Endothelial cell of umbilical vein (primary cell): ENCODE measurements at regions not wholly inside any gene's neighbourhood (a gene's known extent, or its start where the extent isn't known, plus 50 kb on each side); places are given as distances from the start of the nearest gene placed in this dataset.

Experiments
- BruUV-seq: library from RNA; stranded (reverse); fragments of 400-500 nt; replicated peaks from 2 replicates; lab custom pipeline; 2021; lab: Mats Ljungman, UMichigan
- CTCF ChIA-PET: fragments of 300-600, 350-600 bp; sonication (Branson Sonifier 250); formaldehyde crosslinking; loops from one replicate; lab custom pipeline; 2021; ENCODE audit warnings: antibody characterized with exemption, inconsistent platforms; lab: Charles Lee
- POLR2A ChIA-PET: fragments of 300-600, 350-600 bp; sonication (Branson Sonifier 250); formaldehyde crosslinking; loops from one replicate; lab custom pipeline; 2021; ENCODE audit warnings: antibody characterized with exemption, inconsistent platforms; lab: Charles Lee
- DNase-seq: peaks from one replicate; pipeline ENCODE4 v3.0.0-alpha.2; 2011; ENCODE audit warnings: low read depth, low spot score
- FAIRE-seq: peaks from 2 replicates; lab custom pipeline; 2011; peaks lifted over from hg19 to GRCh38; lab: Jason Lieb, UNC
- H2AFZ ChIP-seq: 2 replicates; pipeline ENCODE4 v1.6.0; 2012; ENCODE audit warnings: low read depth, low read length, control low read depth, inconsistent platforms
- H3K27ac ChIP-seq: 2 replicates; pipeline ENCODE4 v1.5.1; 2011; ENCODE audit warnings: low read depth, mild to moderate bottlenecking, control low read depth, low read length, moderate library complexity; ENCODE audit not compliant: insufficient read depth
- H3K27me3 ChIP-seq, 2 experiments: 2 replicates each; pipeline versions ENCODE4 v1.6.0 to v1.6.1; 2011; ENCODE audit warnings: low read length in 2 of 2, mixed read lengths in 1 of 2; ENCODE audit not compliant: control insufficient read depth in 2 of 2, insufficient read depth in 2 of 2
- H3K36me3 ChIP-seq, 2 experiments: 2 replicates in 1 of 2; 3 replicates in 1 of 2; pipeline ENCODE4 v1.5.1; 2011; ENCODE audit warnings: low read length in 2 of 2, mild to moderate bottlenecking in 1 of 2, moderate library complexity in 1 of 2; ENCODE audit not compliant: control insufficient read depth in 2 of 2, insufficient read depth in 2 of 2; ENCODE audit errors: extremely low read depth in 1 of 2
- H3K4me1 ChIP-seq: 3 replicates; pipeline ENCODE4 v1.5.1; 2011; ENCODE audit warnings: mild to moderate bottlenecking, low read length; ENCODE audit not compliant: control insufficient read depth, insufficient read depth; ENCODE audit errors: extremely low read depth
- H3K4me2 ChIP-seq: 2 replicates; pipeline ENCODE4 v1.6.1; 2011; ENCODE audit warnings: low read length, control low read depth, mixed read lengths; ENCODE audit not compliant: insufficient read depth
- H3K4me3 ChIP-seq, 3 experiments: fragments of 200-600 bp in 1 of 3; sonication (generic), shearing (Covaris generic) in 1 of 3; replicated peaks in 1 of 3; 2 replicates each; pipeline ENCODE4 v1.5.1; 2011 to 2016; ENCODE audit warnings: control low read depth in 3 of 3, low read length in 3 of 3, mild to moderate bottlenecking in 2 of 3, inconsistent platforms in 1 of 3, low read depth in 1 of 3, moderate library complexity in 1 of 3; ENCODE audit not compliant: insufficient read depth in 1 of 3
- H3K79me2 ChIP-seq: 2 replicates; pipeline ENCODE4 v1.6.0; 2012; ENCODE audit warnings: low read length, inconsistent platforms; ENCODE audit not compliant: control insufficient read depth, insufficient read depth
- H3K9ac ChIP-seq: replicated peaks from 2 replicates; pipeline ENCODE3; 2011; ENCODE audit warnings: low read length, control low read depth; ENCODE audit not compliant: insufficient read depth; ENCODE audit errors: extremely low read depth
- H3K9me1 ChIP-seq: replicated peaks from 3 replicates; pipeline ENCODE4 v1.6.0; 2011; ENCODE audit warnings: mild to moderate bottlenecking, low read length; ENCODE audit not compliant: control insufficient read depth, insufficient read depth; ENCODE audit errors: extremely low read depth
- H3K9me3 ChIP-seq: replicated peaks from 2 replicates; pipeline ENCODE4 v1.5.1; 2012; ENCODE audit warnings: low read length, inconsistent platforms; ENCODE audit not compliant: control insufficient read depth, insufficient read depth
- H4K20me1 ChIP-seq: replicated peaks from 2 replicates; pipeline ENCODE3; 2011; ENCODE audit warnings: mild to moderate bottlenecking, low read length; ENCODE audit not compliant: control insufficient read depth, insufficient read depth; ENCODE audit errors: extremely low read depth
- CTCF ChIP-seq, 2 donors: IDR thresholded peaks; 1 replicate in 1 of 2; 2 replicates in 1 of 2; pipeline ENCODE4 v1.5.1; 2011; ENCODE audit warnings: low read length in 2 of 2, mild to moderate bottlenecking in 2 of 2, moderate library complexity in 2 of 2, control low read depth in 1 of 2, inconsistent platforms in 1 of 2, low read depth in 1 of 2; ENCODE audit not compliant: insufficient read depth in 1 of 2; ENCODE audit errors: extremely low read depth in 1 of 2
- EZH2 ChIP-seq: IDR thresholded peaks from 2 replicates; pipeline ENCODE4 v1.6.1; 2012; ENCODE audit warnings: borderline replicate concordance, low read depth, mild to moderate bottlenecking, moderate library complexity, low read length, inconsistent platforms; ENCODE audit not compliant: severe bottlenecking
- FOS ChIP-seq: IDR thresholded peaks from 2 replicates; pipeline ENCODE4 v1.6.1; 2011; ENCODE audit warnings: mild to moderate bottlenecking, low read length, moderate library complexity, borderline replicate concordance; ENCODE audit not compliant: insufficient read depth
- GATA2 ChIP-seq: IDR thresholded peaks from 2 replicates; pipeline ENCODE4 v1.7.0; 2011; ENCODE audit warnings: low read depth, mild to moderate bottlenecking, moderate library complexity, mixed read lengths, low read length; ENCODE audit not compliant: insufficient read length, insufficient read depth
- JUN ChIP-seq: IDR thresholded peaks from 2 replicates; pipeline ENCODE4 v1.6.1; 2011; ENCODE audit warnings: borderline replicate concordance, low read depth; ENCODE audit not compliant: insufficient read length, insufficient read depth
- MAX ChIP-seq: IDR thresholded peaks from 2 replicates; pipeline ENCODE4 v1.6.1; 2011; ENCODE audit not compliant: insufficient read depth, insufficient read length
- MYC ChIP-seq: IDR thresholded peaks from one replicate; pipeline ENCODE4 v1.6.1; 2011; ENCODE audit warnings: mild to moderate bottlenecking, low read depth, low read length
- POLR2A ChIP-seq: IDR thresholded peaks from 2 replicates; pipeline ENCODE4 v1.6.1; 2012; ENCODE audit warnings: low read depth, mild to moderate bottlenecking, control low read depth, low read length
- POLR2AphosphoS5 ChIP-seq: IDR thresholded peaks from 2 replicates; pipeline ENCODE4 v1.6.1; 2012; ENCODE audit warnings: low read depth, mild to moderate bottlenecking, control low read depth, low read length, moderate library complexity; ENCODE audit not compliant: insufficient read depth
- dilution Hi-C: fragments of 300-500 bp; cut with MboI; formaldehyde crosslinking; loops from one replicate; pipeline ENCODE4 v1.15.0; 2019; ENCODE audit warnings: low sequenced_read_pairs; ENCODE audit not compliant: extremely low pct_ligation_motif_present
- intact Hi-C: fragments of 100-400 bp; cut with micrococcal nuclease; formaldehyde crosslinking; loops from one replicate; pipeline ENCODE4 v1.10.0; 2022

- POLR2A ChIA-PET = no interaction called here
These were observed 103.8 kb upstream of the OSR1 start for GRCh38 chr2:19462256-19462645.

GRCh38 chr2:19461504-19462255 is 103.3 kb upstream of the OSR1 start:
- intact Hi-C loops (no loop called here), dilution Hi-C loops (no loop called here)
- Histone ChIP-seq H3K4me1 (no peaks in the 10 kb centered on the region), H3K36me3 (no peaks in the 10 kb centered on the region), H3K4me2 (no peak overlapping the region), H3K9ac (no peak overlapping the region), H4K20me1 (no peaks in the 10 kb centered on the region), H2AFZ (no peak overlapping the region), H3K79me2 (no peaks in the 10 kb centered on the region), H3K9me3 (no peaks in the 10 kb centered on the region), H3K4me3 (no peak overlapping the region), H3K27ac (no peak overlapping the region), H3K27me3 (no peaks in the 10 kb centered on the region), H3K9me1 (no peaks in the 10 kb centered on the region)
- CTCF ChIA-PET = no interaction called here
- no peak for FAIRE-seq
- TF ChIP-seq MYC (no peak), POLR2A (no peak), GATA2 (no peak), JUN (no peak), EZH2 (no peak), CTCF (IDR thresholded peaks at IDR 0.05; ENCODE audit: extremely low read depth in 1 of 2, insufficient read depth in 1 of 2, low read depth in 1 of 2, low read length in 2 of 2) (no peak), POLR2AphosphoS5 (no peak), MAX (no peak), FOS (no peak)
- no peak for DNase-seq
- POLR2A ChIA-PET = no interaction called here
- BruUV-seq = no TSS peak

More at GRCh38 chr2:19462256-19462645, 103.8 kb upstream of the OSR1 start:
- CTCF ChIA-PET = no interaction called here
- dilution Hi-C loops = no loop called here
- Histone ChIP-seq H3K9me3 (no peaks in the 10 kb centered on the region), H3K4me1 (no peaks in the 10 kb centered on the region), H3K9ac (no peak overlapping the region), H3K4me2 (no peak overlapping the region), H3K36me3 (no peaks in the 10 kb centered on the region), H4K20me1 (no peaks in the 10 kb centered on the region), H3K79me2 (no peaks in the 10 kb centered on the region), H3K9me1 (no peaks in the 10 kb centered on the region), H3K4me3 (no peak overlapping the region), H3K27me3 (no peaks in the 10 kb centered on the region), H2AFZ (no peak overlapping the region), H3K27ac (no peak overlapping the region)
- no TSS peak for BruUV-seq
- intact Hi-C loops = no loop called here
- TF ChIP-seq GATA2 (no peak), JUN (no peak), FOS (no peak), EZH2 (no peak), POLR2A (no peak), MAX (no peak), MYC (no peak)
- DNase-seq = no peak
- no peak for FAIRE-seq
